Activated CD8-positive, alpha-beta memory T cell treated with anti-CD3 and anti-CD28 coated beads for 24 hours (primary cell): ENCODE measurements at regions not wholly inside any gene's neighbourhood (a gene's known extent, or its start where the extent isn't known, plus 50 kb on each side); places are given as distances from the start of the nearest gene placed in this dataset.

Experiments used
- DNase-seq: peaks from one replicate; pipeline ENCODE4 v3.0.0-alpha.2; 2020

DNA sequence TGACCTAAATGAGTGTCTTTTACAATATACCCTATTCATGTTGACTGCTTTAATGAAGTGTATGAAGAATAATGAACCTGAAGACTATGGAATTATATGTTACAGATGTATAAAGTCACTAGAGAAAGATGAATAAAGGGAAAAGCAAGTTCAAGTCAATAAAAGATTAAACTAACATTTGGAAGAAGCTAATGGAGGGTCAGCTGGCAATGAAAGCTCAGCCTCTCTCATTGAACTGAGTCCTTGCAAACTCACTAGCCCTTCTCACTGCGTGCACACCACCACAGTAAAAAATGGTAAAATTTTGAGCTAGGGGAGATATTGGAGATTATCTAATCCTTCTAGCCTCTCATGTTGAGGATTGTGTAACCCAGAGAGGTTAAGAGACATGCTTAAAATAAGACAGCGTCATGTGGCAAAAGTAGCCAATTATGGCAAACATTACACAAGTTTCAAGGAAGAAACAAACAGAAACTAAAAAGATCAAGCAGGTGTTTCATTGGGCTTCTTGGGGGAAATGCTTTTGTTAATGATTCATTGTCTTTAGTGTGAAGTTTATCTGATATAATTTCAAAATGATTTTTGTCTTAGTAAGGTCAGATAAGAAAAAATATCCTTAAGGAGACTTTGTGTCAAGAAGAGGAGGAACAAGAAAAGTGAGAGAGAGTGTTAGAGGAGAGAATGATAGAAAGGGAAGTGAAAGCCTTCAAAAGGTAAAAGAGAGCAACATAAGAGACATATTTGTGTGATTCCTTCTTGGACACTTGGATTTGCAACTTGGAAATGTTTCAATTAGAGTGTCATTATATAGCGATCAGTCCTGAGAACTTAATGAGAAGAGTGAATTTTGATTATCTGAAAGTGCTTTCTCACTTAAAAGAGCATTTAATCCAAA is 893.7 kb upstream of the FAM98A start:
- no peak for DNase-seq

- DNase-seq = no peak
Measured at GRCh38 chr2:34486965-34487364, 887.9 kb upstream of the FAM98A start.

GRCh38 chr2:34481542-34481941 is 882.4 kb upstream of the FAM98A start:
- DNase-seq = no peak

DNA sequence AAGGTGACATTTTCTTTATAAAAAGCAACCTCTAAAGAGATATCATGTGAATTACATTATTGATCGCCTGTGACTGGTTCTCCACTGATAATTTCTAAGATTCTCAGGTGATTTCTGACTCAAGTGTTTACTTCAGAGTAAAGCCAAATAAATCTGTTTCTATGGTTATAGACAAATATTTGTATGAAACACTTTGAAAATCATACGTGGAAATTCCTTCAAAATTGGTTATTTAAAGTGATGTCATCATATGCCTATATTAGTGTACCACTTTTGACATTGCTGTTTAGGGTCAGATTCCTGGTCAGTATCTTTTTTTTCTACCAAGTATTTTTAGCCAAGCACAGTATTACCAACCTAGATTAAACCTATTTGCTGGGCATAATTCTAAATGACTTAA is 881.3 kb upstream of the FAM98A start:
- no peak for DNase-seq

- DNase-seq = no peak
Measured at GRCh38 chr2:34475156-34475555, 876.1 kb upstream of the FAM98A start.

- DNase-seq = no peak
Measured at GRCh38 chr2:34474646-34475045, 875.5 kb upstream of the FAM98A start.

DNA sequence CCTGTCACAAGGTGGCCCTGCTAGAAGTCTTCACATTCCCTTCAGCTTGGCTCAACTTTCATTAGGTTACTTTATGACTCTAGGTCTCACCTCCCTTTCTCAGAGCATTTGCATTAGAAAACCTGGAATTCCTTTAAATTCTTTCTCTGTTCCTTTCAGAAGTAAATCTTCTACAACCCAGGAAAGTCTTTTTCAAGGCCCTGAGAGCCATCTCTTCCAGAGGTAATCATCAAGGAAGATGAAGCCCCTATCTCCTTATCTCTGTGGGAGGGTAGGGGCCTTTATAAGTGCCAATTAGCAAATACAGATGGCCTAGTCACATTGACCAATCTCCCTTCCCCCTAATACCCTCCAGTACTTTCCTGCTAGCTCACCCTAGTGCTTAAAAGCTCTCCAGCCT is 848.0 kb upstream of the FAM98A start:
- DNase-seq = no peak

- no peak for DNase-seq
Measured at GRCh38 chr2:34423301-34423700, 824.2 kb upstream of the FAM98A start.

GRCh38 chr2:34419856-34420255 is 820.8 kb upstream of the FAM98A start:
- no peak for DNase-seq

GRCh38 chr2:34416856-34417255 is 817.8 kb upstream of the FAM98A start:
- no peak for DNase-seq

GRCh38 chr2:34414856-34415255 is 815.8 kb upstream of the FAM98A start:
- no peak for DNase-seq

DNA sequence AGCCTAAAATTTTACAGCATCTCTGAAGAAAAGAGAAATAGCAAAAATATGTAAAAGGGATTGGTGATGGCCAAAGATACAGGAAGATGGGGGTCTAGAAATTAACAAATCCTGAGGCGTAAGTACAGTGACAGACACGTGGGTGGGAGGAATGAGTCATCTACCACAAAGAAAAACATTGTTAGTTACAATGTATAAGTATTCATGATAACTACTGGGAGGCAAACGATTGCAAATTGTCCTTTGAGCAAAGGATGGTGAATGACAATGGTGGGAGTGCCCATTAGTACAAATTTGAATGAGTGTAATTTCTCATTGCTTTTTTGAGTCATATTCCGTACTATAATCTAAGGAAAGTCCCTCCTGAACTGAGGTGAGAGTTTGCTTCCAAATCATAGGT is 809.0 kb upstream of the FAM98A start:
- DNase-seq = no peak

DNA sequence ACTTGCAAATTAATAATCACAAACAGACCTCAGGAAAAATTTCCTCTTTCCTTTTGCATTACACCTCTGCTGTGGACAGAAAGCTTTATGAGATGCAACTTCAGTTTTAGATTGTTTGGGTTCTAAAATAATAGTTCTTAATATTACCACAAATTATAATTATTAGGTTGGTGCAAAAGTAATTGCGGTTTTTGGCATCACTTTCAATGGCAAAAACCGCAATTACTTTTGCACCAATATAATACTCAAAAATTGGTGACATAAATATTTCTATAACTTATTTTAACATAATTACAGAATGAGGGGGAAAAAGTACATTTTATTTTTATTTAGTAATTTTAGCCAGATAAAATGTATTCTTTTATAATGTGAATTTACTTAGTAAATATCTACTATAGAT is 804.4 kb upstream of the FAM98A start:
- DNase-seq = no peak

GRCh38 chr2:34402376-34402775 is 803.3 kb upstream of the FAM98A start:
- no peak for DNase-seq

- no peak for DNase-seq
Measured at GRCh38 chr2:34401186-34401585, 802.1 kb upstream of the FAM98A start.

GRCh38 chr2:34388446-34388845 is 789.3 kb upstream of the FAM98A start:
- DNase-seq = no peak

DNA sequence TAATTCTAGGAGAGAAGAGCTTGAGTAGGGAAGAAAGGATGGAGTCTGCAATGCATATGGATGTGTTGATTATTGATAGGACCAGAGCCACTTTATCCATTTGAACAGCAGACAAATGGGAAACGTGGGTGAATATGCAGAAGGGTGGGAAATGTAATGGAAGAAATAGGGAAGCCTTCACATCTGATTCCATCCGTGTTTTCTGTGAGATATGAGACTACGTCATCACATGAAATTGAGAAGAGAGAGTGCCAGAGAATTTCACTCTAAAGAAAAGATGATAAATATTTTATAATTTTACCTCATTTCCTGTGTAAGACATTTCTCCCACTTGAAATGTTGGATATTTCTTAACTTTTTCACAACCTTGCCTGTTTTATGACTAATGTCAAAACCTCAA is 788.4 kb upstream of the FAM98A start:
- DNase-seq = no peak

DNA sequence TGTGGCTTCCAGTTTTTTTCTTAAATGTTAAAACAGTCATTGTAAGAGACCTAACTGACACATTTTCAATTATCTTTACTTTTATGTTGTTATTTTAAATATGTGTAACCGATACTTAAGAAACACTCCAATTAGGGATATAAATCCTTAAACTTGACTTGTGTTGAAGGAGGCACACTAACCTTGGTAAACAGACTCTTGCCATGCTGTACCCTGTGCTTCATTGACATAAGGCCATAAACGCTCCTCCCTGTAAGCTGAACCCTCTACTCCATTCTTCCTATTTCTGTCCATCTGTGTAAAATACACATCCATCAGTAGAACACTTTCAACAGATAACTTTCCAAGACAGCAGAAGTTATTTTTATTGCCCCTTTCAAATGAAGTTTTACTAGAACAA is 780.5 kb upstream of the FAM98A start:
- no peak for DNase-seq

- no peak for DNase-seq
Measured at GRCh38 chr2:34373586-34374233, 774.6 kb upstream of the FAM98A start.

DNA sequence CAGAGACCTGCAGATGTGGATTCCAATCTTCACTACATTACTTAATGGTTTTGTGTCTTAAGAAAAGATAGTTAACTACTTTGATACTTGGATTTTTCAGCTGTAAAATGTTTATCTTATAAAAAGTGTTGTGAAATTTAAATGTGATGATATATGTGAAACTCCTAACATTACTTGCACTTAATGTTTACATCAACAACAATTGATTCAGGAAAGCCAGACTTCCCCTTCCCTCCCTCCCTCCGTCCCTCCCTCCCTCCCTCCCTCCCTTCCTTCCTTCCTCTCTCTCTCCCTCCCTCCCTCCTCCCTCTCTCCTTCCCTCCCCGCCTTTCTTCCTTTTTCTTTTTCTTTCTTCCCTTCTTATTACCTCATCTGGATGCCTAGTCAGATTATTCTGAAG is 773.9 kb upstream of the FAM98A start:
- no peak for DNase-seq

- no peak for DNase-seq
Measured at GRCh38 chr2:34371711-34372110, 772.6 kb upstream of the FAM98A start.

GRCh38 chr2:34368304-34368703 is 769.2 kb upstream of the FAM98A start:
- DNase-seq = no peak

DNA sequence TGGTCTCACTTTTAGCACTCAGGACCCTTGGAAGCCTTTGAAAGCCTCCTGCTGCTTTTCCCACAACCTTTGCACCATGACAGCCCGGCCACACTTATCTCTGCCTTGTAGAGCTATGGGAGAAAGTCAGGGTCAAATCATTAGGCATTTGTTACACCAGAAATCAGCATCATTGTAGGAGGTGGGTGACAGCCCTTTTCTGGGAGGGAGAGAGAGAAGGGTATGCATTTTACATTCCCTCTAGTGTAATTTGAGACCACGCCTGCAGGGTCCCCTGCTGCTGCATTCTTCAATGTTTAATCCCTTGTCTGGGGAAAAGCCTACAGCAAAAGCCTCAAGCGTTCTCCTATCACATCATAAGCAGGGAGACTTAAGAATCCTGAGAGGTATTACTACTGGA is 766.8 kb upstream of the FAM98A start:
- no peak for DNase-seq

DNA sequence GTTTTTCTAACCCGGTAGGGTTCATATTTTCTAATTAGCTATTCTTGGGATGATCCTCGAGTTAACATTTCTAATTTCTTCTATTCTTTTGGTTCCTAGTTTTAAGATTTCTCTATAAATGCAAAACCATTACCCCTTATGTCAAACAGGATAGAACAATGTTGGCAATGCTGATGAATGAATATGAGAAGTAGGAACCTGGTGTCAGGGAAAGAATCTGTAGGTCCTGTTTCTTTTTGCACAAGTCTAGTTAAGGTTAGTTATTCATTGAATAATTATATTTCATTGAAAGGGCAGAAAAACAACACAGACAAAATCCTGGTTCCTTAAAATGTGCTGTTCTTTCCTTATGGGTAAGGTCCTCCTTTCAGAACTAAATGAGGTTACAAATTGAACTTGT is 766.4 kb upstream of the FAM98A start:
- DNase-seq = no peak
